ENCODE measurements at regions not wholly inside any gene's neighbourhood (a gene's known extent, or its start where the extent isn't known, plus 50 kb on each side); places are given as distances from the start of the nearest gene placed in this dataset.

GRCh38 chr6:97816526-97816925 is 533.5 kb upstream of the MMS22L start:
- Histone ChIP-seq H3K4me3 (ENCODE audit: low read depth, low read length) (no peak overlapping the region), H3K36me3 (ENCODE audit: control insufficient read depth, insufficient read depth, low read length) (no peaks in the 10 kb centered on the region), H3K27me3 (ENCODE audit: control insufficient read depth, insufficient read depth, low read length) (no peaks in the 10 kb centered on the region)
- POLR2A ChIA-PET: no interaction called here
- DNase-seq (ENCODE audit: low read depth): no peak
- TF ChIP-seq, protein P1, sequence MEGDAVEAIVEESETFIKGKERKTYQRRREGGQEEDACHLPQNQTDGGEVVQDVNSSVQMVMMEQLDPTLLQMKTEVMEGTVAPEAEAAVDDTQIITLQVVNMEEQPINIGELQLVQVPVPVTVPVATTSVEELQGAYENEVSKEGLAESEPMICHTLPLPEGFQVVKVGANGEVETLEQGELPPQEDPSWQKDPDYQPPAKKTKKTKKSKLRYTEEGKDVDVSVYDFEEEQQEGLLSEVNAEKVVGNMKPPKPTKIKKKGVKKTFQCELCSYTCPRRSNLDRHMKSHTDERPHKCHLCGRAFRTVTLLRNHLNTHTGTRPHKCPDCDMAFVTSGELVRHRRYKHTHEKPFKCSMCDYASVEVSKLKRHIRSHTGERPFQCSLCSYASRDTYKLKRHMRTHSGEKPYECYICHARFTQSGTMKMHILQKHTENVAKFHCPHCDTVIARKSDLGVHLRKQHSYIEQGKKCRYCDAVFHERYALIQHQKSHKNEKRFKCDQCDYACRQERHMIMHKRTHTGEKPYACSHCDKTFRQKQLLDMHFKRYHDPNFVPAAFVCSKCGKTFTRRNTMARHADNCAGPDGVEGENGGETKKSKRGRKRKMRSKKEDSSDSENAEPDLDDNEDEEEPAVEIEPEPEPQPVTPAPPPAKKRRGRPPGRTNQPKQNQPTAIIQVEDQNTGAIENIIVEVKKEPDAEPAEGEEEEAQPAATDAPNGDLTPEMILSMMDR (IDR thresholded peaks at IDR 0.05; ENCODE audit: insufficient read depth, low read depth, low read length): no peak
- CTCF ChIA-PET: no interaction called here

- TF ChIP-seq, protein P1 (IDR thresholded peaks at IDR 0.05; ENCODE audit: insufficient read depth, low read depth, low read length): no peak
- H3K36me3 ChIP-seq (ENCODE audit: control insufficient read depth, insufficient read depth, low read length): no peaks in the 10 kb centered on the region
- ChIA-PET CTCF (no interaction called here), POLR2A (no interaction called here)
- DNase-seq (ENCODE audit: low read depth): no peak
- no peak overlapping the region for H3K4me3 ChIP-seq (ENCODE audit: low read depth, low read length)
- no peaks in the 10 kb centered on the region for H3K27me3 ChIP-seq (ENCODE audit: control insufficient read depth, insufficient read depth, low read length)
Measured at GRCh38 chr6:97819710-97820109, 536.7 kb upstream of the MMS22L start.

- Histone ChIP-seq H3K36me3 (ENCODE audit: control insufficient read depth, insufficient read depth, low read length) (no peaks in the 10 kb centered on the region), H3K4me3 (ENCODE audit: low read depth, low read length) (no peak overlapping the region), H3K27me3 (ENCODE audit: control insufficient read depth, insufficient read depth, low read length) (no peaks in the 10 kb centered on the region)
- DNase-seq (ENCODE audit: low read depth): no peak
- TF ChIP-seq, protein P1 (IDR thresholded peaks at IDR 0.05; ENCODE audit: insufficient read depth, low read depth, low read length): no peak
- ChIA-PET CTCF (no interaction called here), POLR2A (no interaction called here)
Measured at GRCh38 chr6:97820400-97820799, 537.4 kb upstream of the MMS22L start.

GRCh38 chr6:97822632-97823031 is 539.6 kb upstream of the MMS22L start:
- Histone ChIP-seq H3K36me3 (ENCODE audit: control insufficient read depth, insufficient read depth, low read length) (no peaks in the 10 kb centered on the region), H3K4me3 (ENCODE audit: low read depth, low read length) (no peak overlapping the region), H3K27me3 (ENCODE audit: control insufficient read depth, insufficient read depth, low read length) (no peaks in the 10 kb centered on the region)
- ChIA-PET CTCF (no interaction called here), POLR2A (no interaction called here)
- TF ChIP-seq, protein P1 (IDR thresholded peaks at IDR 0.05; ENCODE audit: insufficient read depth, low read depth, low read length): no peak
- DNase-seq (ENCODE audit: low read depth): no peak

- H3K36me3 ChIP-seq (ENCODE audit: control insufficient read depth, insufficient read depth, low read length): no peaks in the 10 kb centered on the region
- no peak overlapping the region for H3K4me3 ChIP-seq (ENCODE audit: low read depth, low read length)
- H3K27me3 ChIP-seq (ENCODE audit: control insufficient read depth, insufficient read depth, low read length): no peaks in the 10 kb centered on the region
- peak; percentile 7 for DNase-seq (ENCODE audit: low read depth)
- TF ChIP-seq, protein P1 (IDR thresholded peaks at IDR 0.05; ENCODE audit: insufficient read depth, low read depth, low read length): no peak
- ChIA-PET POLR2A (no interaction called here), CTCF (no interaction called here)
Measured at GRCh38 chr6:97841763-97842162, 558.7 kb upstream of the MMS22L start.

All from BJ (cell line).